ENCODE measurements at regions not wholly inside any gene's neighbourhood (a gene's known extent, or its start where the extent isn't known, plus 50 kb on each side); places are given as distances from the start of the nearest gene placed in this dataset.

GRCh38 chr1:157288006-157288405, 149.8 kb upstream of the ETV3 start:
- no peak for TF ChIP-seq CTCF (IDR thresholded peaks at IDR 0.05; ENCODE audit: insufficient read depth, low read length)
- H3K4me3 ChIP-seq (ENCODE audit: low read depth, low read length) = no peak overlapping the region
- DNase-seq (ENCODE audit: low read depth) = no peak

DNA sequence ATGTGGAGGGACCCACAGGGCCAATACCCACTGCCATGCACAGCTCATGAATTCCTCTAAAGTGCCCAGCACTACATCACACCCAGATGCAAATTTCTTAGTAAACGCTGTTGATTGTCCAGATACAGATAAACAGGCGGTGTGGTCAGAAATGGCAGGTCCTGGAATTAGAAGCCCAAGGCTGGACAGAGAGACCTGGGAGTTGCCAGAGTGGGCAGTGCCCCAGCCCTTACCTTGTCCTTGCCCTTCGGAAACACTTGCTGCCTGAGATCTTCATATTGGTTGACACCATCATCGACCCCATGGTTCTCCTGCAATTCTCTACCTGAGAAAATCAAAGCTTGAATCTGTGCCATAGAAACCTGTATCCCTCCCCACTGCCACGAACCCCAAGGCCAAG, 149.3 kb upstream of the ETV3 start:
- DNase-seq (ENCODE audit: low read depth) = no peak
- no peak overlapping the region for H3K4me3 ChIP-seq (ENCODE audit: low read depth, low read length)
- TF ChIP-seq CTCF (IDR thresholded peaks at IDR 0.05; ENCODE audit: insufficient read depth, low read length) = no peak

DNA sequence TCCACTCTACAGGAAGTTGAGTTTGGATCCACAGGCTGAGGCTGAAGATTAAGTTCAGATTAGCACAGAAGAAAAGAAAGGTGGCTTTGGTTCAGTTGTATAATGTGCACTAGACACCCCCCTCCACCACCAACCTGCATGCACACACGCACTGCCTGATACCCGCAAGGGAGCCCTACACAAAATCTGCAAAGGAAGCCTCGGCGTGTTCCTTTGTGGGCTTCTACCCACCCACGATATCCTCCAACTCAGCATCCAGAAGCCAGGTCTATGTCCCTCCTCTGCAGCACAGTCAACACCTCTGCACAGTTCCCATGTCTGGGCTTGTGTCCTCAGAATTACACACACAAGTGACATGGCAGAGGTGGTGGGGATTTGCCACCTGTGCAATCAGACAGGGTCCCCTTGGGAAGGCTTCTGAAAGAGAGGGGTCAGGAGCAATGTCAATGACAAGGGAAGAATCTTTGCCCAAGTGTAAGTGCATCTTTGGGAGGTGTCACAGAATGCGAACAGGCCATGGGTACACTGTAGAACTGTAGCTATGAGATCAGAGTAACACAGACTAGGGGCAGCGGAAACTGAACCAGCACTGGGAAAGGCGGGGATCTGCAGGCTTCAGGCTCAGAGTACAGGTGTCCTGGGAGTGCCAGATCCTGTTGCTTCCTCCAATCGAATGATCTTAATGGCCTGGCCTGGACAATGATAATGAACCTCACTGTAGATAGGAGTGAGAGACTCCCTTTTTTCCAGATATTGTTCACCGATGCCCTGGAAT, 148.6 kb upstream of the ETV3 start:
- no peak for DNase-seq (ENCODE audit: low read depth)
- no peak for TF ChIP-seq CTCF (IDR thresholded peaks at IDR 0.05; ENCODE audit: insufficient read depth, low read length)
- H3K4me3 ChIP-seq (ENCODE audit: low read depth, low read length) = no peak overlapping the region

GRCh38 chr1:157286096-157286495, 147.9 kb upstream of the ETV3 start:
- no peak for TF ChIP-seq CTCF (IDR thresholded peaks at IDR 0.05; ENCODE audit: insufficient read depth, low read length)

DNA sequence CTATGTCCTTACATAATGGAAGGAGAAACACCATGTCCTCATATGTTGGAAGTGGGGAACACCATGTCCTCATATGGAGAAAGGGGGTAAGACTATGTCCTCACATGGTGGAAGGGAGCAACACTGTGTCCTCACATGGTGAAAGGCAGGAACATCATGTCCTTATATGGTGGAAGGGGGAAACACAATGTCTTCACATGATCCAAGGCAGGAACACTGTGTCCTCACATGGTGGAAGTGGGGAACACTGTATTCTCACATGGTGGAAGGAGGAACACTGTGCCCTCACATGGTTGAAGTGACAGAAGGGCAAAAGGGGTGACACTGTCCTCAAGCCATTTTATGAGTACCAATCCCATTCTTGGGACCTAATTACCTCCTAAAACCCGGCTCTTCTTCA, 146.3 kb upstream of the ETV3 start:
- DNase-seq (ENCODE audit: low read depth) = no peak
- H3K4me3 ChIP-seq (ENCODE audit: low read depth, low read length) = no peak overlapping the region
- TF ChIP-seq CTCF (IDR thresholded peaks at IDR 0.05; ENCODE audit: insufficient read depth, low read length) = no peak

More at GRCh38 chr1:157286096-157286495, 147.9 kb upstream of the ETV3 start:
- no peak overlapping the region for H3K4me3 ChIP-seq (ENCODE audit: low read depth, low read length)
- no peak for DNase-seq (ENCODE audit: low read depth)

GRCh38 chr1:157279802-157280140, 141.6 kb upstream of the ETV3 start:
- no peak for TF ChIP-seq CTCF (IDR thresholded peaks at IDR 0.05; ENCODE audit: insufficient read depth, low read length)
- DNase-seq (ENCODE audit: low read depth) = no peak
- H3K4me3 ChIP-seq (ENCODE audit: low read depth, low read length) = no peak overlapping the region

All from fibroblast of the aortic adventitia (primary cell).